NT2/D1 (cell line): ENCODE measurements at regions not wholly inside any gene's neighbourhood (a gene's known extent, or its start where the extent isn't known, plus 50 kb on each side); places are given as distances from the start of the nearest gene placed in this dataset.

Experiments
- DNase-seq: peaks from one replicate; pipeline ENCODE4 v3.0.0-alpha.2; 2011; ENCODE audit warnings: low read depth, low spot score
- H3K27me3 ChIP-seq: 2 replicates; pipeline ENCODE4 v1.6.0; 2011; ENCODE audit warnings: mild to moderate bottlenecking; ENCODE audit not compliant: insufficient read length, insufficient read depth
- H3K36me3 ChIP-seq: 2 replicates; pipeline ENCODE4 v1.6.1; 2011; ENCODE audit warnings: mild to moderate bottlenecking, low read length, mixed read lengths; ENCODE audit not compliant: insufficient read depth, insufficient read length
- H3K4me1 ChIP-seq: 2 replicates; pipeline ENCODE4 v1.5.1; 2011; ENCODE audit not compliant: insufficient read depth, insufficient read length
- H3K4me3 ChIP-seq: 2 replicates; pipeline ENCODE4 v1.5.1; 2011; ENCODE audit warnings: low read depth; ENCODE audit not compliant: insufficient read length
- H3K9ac ChIP-seq: 2 replicates; pipeline ENCODE4 v1.6.0; 2011; ENCODE audit warnings: low read depth; ENCODE audit not compliant: insufficient read length
- H3K9me3 ChIP-seq: 2 replicates; pipeline ENCODE4 v1.5.1; 2011; ENCODE audit warnings: mild to moderate bottlenecking, low read length; ENCODE audit not compliant: insufficient read depth
- SUZ12 ChIP-seq: IDR thresholded peaks from 2 replicates; pipeline ENCODE4 v1.6.1; 2011; ENCODE audit not compliant: insufficient read length, insufficient read depth; ENCODE audit errors: extremely low read depth
- YY1 ChIP-seq: IDR thresholded peaks from 2 replicates; pipeline ENCODE4 v1.6.1; 2011; ENCODE audit not compliant: insufficient read length, insufficient read depth
- ZNF274 ChIP-seq: IDR thresholded peaks from 2 replicates; pipeline ENCODE4 v1.6.1; 2011; ENCODE audit warnings: mild to moderate bottlenecking, low read depth, low read length

DNA sequence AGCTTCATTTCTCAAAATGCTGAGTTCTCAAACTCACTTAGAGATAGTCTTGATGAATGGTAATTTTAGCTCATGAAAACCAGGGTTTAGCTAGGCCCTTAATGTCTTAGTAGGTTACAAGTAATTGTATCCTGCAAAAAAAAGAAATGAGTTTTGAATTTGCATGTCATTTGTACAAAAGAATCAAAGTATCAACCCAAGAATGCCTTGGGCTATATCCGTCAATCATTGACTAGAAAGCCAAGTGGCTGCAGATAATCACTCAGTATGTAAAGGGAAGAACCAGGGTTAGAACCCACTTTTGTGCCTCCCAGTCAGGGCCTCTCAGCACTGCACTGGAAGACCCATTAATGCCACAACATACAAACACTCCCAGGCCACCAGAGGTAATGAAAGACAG, 427.6 kb upstream of the MDFIC2 start:
- TF ChIP-seq ZNF274 (no peak), YY1 (no peak), SUZ12 (no peak)
- H3K9ac ChIP-seq: no peak overlapping the region

DNA sequence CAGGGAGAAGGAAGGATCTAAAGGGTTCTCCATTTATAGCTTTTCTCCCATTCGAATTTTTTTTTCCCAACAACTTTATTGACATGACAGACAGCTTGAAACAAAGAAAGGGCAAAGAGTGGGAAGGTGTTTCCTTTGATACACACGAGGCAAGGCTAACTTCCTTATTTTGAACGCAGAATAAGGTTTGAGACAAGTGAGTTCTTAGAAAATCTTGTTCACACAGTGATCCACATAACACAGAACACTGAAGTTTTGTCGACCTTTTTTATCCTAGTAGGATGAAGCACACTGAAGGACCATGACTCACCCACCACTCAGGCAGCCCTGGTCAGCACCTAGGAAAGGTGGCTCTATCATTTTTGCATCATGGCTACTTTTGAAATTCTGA, 425.8 kb upstream of the MDFIC2 start:
- H3K36me3 ChIP-seq: no peaks in the 10 kb centered on the region
- H3K9me3 ChIP-seq: no peaks in the 10 kb centered on the region
- no peak for DNase-seq
- H3K4me3 ChIP-seq: no peak overlapping the region
- TF ChIP-seq YY1 (no peak), SUZ12 (no peak), ZNF274 (no peak)
- H3K9ac ChIP-seq: no peak overlapping the region
- no peaks in the 10 kb centered on the region for H3K4me1 ChIP-seq
- H3K27me3 ChIP-seq: no peaks in the 10 kb centered on the region

More for the DNA sequence above, 427.6 kb upstream of the MDFIC2 start:
- Histone ChIP-seq H3K4me3 (no peak overlapping the region), H3K36me3 (no peaks in the 10 kb centered on the region), H3K9me3 (no peaks in the 10 kb centered on the region), H3K27me3 (no peaks in the 10 kb centered on the region), H3K4me1 (no peaks in the 10 kb centered on the region)
- no peak for DNase-seq

DNA sequence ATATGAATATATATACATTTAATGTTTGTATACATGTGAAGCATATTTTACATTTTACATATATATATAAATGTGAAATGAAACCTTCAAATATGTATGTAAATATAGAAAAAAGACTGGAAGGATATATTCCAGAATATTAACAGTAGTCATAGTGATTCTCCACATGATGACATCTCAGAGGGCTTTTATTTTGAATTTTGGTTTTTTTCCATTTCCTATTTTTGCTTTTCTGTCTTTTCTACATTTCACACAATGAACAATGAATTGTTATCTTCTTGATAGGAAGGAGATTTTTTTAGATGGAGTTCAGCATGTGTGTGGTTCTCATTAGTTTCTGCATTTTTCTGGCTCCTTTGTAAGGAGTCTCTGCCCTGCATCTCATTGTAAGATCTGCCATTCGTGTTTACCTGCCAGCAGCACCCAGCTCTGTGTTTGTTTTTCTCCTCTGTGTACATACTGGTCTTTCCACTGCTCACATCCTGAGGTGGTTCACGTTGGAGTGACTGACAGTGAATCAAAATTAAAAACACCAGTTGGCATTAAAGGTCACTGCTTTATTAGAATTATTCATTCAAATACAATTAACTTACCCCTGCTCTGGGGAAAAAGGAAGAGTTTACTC, 425.3 kb upstream of the MDFIC2 start:
- H3K36me3 ChIP-seq: no peaks in the 10 kb centered on the region
- H3K9ac ChIP-seq: no peak overlapping the region
- H3K4me1 ChIP-seq: no peaks in the 10 kb centered on the region
- H3K9me3 ChIP-seq: no peaks in the 10 kb centered on the region
- H3K27me3 ChIP-seq: no peaks in the 10 kb centered on the region
- no peak for DNase-seq
- H3K4me3 ChIP-seq: no peak overlapping the region
- no peak for TF ChIP-seq SUZ12
- no peak for TF ChIP-seq ZNF274
- TF ChIP-seq YY1: no peak

DNA sequence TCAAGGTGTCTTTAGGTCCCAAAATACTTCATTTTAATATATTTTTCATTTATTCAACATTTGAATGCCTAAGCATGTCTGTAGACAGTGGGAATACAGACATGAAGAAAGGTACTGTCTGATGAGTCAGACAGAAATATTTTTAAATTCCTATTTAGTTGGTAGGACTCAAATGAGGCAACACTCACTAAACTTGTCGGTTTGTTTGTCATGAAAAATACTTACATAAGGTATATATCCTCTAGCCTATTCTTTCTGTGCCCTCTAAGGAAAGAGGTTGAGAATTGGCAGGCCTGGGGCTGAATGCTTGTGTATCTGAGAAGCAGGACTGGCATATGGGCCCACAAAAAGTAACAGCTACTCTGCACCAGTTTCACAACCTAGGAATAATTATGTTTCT, 423.6 kb upstream of the MDFIC2 start:
- TF ChIP-seq ZNF274: no peak
- TF ChIP-seq YY1: no peak
- TF ChIP-seq SUZ12: no peak
- H3K9me3 ChIP-seq: no peaks in the 10 kb centered on the region
- H3K9ac ChIP-seq: no peak overlapping the region
- no peak for DNase-seq
- H3K36me3 ChIP-seq: no peaks in the 10 kb centered on the region
- no peaks in the 10 kb centered on the region for H3K27me3 ChIP-seq
- H3K4me3 ChIP-seq: no peak overlapping the region
- no peaks in the 10 kb centered on the region for H3K4me1 ChIP-seq

DNA sequence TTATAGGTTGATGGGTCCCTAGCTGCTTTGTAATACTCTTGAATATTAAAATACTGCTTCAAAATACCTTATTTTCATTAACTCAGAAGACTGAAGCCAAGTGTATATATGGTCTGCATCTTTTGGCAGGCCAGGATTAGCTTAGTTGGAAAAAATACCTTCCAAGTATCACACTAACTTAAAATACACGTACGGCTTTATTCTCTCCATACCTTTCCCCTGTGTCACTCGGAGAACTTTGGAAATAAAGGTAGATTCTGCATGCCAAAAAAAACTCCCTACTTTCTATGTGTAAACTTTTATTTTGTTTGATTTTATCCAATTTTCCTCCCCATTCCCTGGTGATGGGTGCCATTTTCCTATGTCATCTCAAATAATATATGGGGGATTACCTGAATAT, 422.3 kb upstream of the MDFIC2 start:
- DNase-seq: no peak
- H3K27me3 ChIP-seq: no peaks in the 10 kb centered on the region
- H3K9ac ChIP-seq: no peak overlapping the region
- no peaks in the 10 kb centered on the region for H3K9me3 ChIP-seq
- no peaks in the 10 kb centered on the region for H3K36me3 ChIP-seq
- no peaks in the 10 kb centered on the region for H3K4me1 ChIP-seq
- no peak overlapping the region for H3K4me3 ChIP-seq
- no peak for TF ChIP-seq ZNF274
- no peak for TF ChIP-seq YY1
- no peak for TF ChIP-seq SUZ12

DNA sequence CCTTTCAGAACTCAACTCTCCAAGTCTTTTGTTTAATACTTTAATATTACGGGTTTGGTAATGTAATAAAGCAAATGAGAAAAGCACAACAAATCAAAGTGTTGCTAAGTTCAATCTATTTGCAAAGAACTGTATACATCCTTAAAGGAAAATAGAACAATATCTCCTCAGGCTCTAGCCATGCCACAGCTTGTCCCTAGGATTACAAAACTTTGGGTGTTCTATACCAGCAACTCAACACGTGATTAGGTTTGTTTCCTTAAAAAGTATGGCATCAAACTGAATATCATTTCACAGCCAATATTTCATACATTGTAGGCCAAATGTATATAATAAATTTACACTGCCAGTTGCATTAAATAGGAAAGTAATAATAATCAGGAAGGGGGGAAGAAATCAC, 418.6 kb upstream of the MDFIC2 start:
- Histone ChIP-seq H3K4me3 (no peak overlapping the region), H3K9ac (no peak overlapping the region), H3K27me3 (no peaks in the 10 kb centered on the region), H3K36me3 (no peaks in the 10 kb centered on the region), H3K9me3 (no peaks in the 10 kb centered on the region), H3K4me1 (no peaks in the 10 kb centered on the region)
- DNase-seq: no peak
- no peak for TF ChIP-seq YY1
- TF ChIP-seq SUZ12: no peak
- no peak for TF ChIP-seq ZNF274

DNA sequence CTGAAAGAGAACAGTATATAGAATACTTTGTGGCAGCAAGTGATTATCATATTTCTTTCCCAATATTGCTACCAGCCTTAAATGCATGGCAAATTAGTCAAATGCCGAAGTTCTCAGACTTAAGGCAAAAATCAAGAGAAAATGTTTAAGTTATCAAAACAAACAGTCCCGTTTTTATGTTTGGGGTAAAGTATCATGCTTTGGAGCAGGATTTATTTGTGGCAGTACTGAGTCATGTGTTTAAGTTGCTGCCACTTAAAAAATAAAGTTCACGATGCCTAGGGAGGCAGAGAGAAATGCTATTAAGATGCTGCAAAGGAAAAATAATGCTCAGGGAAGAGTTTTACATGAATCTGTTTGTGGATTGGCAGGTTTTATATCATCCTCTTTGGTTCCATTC, 417.4 kb upstream of the MDFIC2 start:
- Histone ChIP-seq H3K9ac (no peak overlapping the region), H3K27me3 (no peaks in the 10 kb centered on the region), H3K4me3 (no peak overlapping the region), H3K9me3 (no peaks in the 10 kb centered on the region), H3K4me1 (no peaks in the 10 kb centered on the region), H3K36me3 (no peaks in the 10 kb centered on the region)
- TF ChIP-seq YY1: no peak
- no peak for TF ChIP-seq SUZ12
- no peak for TF ChIP-seq ZNF274
- no peak for DNase-seq
